RPMI8226 (cell line): ENCODE measurements at regions not wholly inside any gene's neighbourhood (a gene's known extent, or its start where the extent isn't known, plus 50 kb on each side); places are given as distances from the start of the nearest gene placed in this dataset.
"Not testable (repeated sequence)": the region's sequence is repeated elsewhere in the genome, so short reads cannot be mapped to it uniquely, and the experiment has no call there.

Source experiments
- DNase-seq: peaks from one replicate; pipeline ENCODE4 v3.0.0-alpha.2; 2015

DNA sequence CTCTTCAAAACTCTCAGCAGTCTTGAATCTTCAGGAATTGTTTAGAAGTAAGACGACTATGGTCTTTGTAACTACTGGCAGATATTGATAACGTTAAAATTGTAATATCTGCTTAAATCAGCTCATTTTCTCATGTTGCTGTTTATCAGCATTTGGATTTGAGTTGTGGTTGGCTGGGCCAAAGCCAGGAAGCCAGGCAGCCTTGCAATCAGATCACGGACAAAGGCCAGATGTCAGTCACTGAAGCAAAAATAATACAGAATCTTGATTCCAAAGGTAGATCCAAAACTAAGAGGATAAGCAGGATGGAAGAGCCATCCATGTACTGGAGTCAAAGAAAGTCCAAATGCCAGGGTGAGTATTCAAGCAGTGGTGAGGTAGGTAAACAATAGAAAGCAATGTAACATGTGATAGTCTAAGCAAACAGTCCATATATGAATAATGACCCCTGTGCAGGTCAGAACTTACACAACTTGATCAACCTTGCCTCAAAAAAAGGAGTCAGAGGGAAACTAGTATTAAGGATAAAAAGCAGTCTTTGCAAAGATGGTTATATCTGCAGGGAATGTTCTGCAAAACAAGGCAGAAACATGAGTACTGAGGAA, 95.8 kb upstream of the RAP1B start:
- no peak for DNase-seq

- DNase-seq: no peak
Observed at GRCh38 chr12:68515793-68516192, 94.9 kb upstream of the RAP1B start.

- no peak for DNase-seq
Observed at GRCh38 chr12:68521321-68521839, 89.3 kb upstream of the RAP1B start.

GRCh38 chr12:68521848-68522502, 88.7 kb upstream of the RAP1B start:
- no peak for DNase-seq

DNA sequence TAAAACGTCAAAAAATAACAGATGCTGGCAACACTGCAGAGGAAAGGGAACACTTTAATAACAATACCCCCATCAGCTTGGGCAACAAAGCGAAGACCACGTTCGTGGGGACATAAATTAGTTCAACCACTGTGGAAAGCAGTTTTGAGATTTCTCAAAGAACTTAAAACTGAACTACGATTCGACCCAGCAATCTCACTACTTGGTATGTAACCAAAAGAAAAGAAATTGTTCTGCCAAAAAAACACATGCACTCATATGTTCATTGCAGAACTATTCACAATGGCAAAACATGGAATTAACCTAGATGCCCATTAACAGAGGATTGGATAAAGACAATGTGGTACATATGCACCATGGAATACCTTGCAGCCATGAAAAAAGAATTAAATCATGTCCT, 81.2 kb upstream of the RAP1B start:
- DNase-seq: no peak

- no peak for DNase-seq
Observed at GRCh38 chr12:68529869-68530268, 80.8 kb upstream of the RAP1B start.

DNA sequence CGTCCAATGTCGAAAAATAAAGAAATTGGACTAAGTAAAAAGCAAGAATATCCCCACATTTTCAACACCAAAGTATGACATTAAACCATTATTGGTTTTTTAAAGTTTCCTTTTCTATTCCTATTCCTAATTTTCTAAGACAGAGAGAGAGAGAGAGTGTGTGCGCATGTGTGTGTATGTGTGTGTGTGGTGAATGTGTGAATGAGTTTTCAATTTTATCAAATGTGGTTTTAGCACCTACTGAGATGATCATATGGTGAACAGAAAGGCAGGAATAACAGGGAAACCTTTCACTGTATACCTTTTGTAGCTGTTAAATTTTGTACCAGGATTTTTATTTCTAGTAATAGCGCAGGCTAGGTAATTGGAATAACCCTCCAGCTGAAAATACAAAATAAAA, 80.4 kb upstream of the RAP1B start:
- DNase-seq: no peak

DNA sequence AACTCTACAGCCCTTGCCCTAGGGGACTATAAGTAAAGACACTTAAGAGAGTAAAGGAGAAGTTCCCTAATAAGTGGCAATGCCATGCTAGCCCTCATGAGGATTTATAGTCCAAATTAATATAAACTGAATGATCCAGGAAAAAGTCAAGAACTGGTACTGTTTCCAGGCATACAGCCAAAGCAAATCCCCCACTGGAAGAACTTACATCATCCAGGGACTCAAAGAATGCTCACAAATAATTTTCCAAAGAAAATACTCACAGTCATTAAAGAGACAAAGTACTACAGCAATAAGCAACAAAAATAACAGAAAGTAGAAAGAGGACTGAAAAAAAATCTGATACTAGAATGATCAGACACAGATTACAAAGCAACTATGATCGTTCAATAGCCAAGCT, 79.7 kb upstream of the RAP1B start:
- DNase-seq: no peak

- no peak for DNase-seq
Observed at GRCh38 chr12:68532204-68532886, 78.4 kb upstream of the RAP1B start.

DNA sequence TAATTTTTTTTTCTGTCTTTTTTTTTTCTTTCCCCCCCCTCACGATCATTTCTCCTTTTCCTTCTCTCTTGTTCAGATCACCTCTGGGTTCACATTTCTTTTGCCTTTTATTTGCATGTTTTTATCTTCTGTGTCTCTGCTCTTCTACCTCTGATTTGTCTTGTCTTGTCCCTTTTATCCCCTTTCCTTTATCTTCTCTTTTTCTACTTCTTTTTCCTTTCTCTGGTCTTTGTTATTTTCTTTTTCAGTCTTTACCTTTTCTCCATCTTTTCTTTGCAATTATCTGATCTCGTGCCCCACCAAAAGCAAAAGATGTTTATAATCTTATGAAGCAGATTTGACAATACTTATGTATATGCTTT, 77.8 kb upstream of the RAP1B start:
- DNase-seq: no peak

DNA sequence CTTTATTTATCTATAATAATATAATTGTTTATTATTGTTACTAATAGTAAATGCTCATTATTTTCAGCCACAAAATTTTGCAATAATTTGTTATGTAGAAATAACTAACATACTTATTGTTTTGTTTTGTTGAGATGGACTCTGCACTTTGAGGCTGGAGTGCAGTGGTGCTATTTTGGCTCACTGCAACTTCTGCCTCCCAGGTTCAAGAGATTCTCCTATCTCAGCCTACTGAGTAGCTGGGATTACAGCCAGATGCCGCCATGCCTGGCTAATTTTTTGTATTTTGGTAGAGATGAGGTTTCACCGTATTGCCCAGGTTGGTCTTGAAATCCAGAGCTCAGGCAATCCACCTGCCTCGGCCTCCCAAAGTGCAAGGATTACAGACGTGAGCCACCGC, 76.6 kb upstream of the RAP1B start:
- DNase-seq: no peak

- DNase-seq: no peak
Observed at GRCh38 chr12:68536885-68537485, 73.7 kb upstream of the RAP1B start.

DNA sequence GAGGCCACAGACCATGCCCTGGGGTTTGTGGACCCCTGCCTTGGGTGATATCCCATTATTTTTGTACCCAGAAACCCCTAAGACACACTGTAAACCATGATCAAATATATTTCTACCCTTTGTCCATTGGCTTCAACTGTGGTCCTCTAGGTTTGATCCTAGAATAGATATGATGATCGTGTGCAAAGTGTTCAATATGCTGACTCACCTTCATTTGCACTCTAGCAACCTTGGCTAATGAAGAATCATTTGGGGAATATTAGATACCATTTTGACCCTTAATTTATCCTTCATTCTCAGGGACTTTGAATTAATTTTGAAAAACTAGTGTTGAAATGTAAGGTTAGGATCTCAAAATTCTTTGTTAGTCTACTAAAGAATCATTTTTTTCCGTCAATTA, 73.1 kb upstream of the RAP1B start:
- DNase-seq: no peak

DNA sequence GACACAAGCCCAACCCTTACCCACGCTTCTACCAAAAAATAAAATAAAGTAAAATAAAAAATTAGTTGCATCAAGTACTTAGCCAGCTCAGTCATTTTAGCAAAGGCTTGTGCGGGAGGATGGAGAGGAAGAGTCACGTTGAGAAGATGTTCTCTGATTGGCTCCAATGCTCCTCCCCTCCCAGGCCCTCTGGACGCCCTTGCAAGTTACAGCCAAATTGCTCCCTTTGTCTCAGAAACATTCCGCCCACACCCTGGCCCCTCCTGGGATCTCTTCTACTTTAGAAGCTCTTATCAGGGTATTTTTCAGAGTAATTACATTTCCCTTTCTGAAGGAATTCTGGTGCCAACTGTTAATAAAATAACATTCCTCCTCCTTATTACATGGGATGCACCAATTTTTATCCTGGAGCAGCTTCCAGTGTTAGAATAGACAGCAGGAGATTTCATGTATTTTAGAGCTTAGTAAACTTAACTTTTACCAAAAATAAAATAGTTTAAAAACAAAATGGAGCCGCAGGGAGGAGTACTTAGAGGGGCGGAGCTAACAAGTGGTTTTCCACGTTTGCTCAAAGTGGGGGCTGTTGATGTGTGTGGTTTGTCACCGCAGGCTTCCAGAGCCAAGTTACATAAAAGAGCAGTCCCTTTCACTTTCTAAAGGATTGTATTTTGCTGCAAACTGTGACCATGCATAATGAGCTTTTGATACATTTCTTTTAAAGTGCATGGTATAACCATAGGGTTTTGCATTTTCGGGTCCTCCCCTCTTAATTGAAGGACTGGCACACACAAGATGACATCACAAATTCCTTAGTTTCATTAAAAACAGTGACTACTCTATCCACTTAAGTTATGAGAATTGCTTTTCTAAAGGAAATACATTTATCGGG, 71.7 kb upstream of the RAP1B start:
- peak; percentile 5 for DNase-seq

DNA sequence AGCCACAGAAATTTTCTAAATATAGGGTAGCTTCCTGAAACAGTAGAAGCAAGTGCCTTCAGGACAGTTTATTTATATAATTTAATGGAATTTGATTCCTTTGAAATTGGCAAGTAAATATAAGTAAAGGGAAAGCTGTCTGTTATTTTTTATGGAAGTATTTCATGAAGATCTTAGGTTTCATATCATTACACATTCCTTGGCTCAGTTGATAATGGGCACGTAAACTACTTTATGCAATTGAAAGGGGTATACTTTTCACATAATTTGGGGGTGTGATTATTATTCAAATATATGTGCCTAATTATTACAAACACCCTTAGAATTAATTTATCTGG, 71.1 kb upstream of the RAP1B start:
- no peak for DNase-seq

DNA sequence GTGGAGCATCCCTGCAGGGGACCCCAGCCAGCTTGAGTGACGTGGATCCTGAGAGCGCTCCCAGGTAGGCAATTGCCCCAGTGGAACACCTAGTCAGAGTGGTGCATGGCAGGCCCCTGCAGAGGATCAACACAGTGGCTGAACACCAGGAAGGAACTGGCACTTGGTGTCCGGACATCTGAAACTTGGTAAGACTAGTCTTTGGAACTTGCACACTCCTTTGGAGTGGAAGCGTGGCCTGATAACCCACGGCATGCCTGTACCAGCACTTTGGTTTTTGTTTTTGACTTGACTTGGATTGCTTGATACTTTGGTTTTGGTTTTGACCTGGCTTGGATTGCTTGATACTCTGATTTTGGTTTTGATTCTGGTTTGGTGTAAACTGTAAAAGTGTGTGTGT, 69.9 kb upstream of the RAP1B start:
- not testable (repeated sequence) for DNase-seq

DNA sequence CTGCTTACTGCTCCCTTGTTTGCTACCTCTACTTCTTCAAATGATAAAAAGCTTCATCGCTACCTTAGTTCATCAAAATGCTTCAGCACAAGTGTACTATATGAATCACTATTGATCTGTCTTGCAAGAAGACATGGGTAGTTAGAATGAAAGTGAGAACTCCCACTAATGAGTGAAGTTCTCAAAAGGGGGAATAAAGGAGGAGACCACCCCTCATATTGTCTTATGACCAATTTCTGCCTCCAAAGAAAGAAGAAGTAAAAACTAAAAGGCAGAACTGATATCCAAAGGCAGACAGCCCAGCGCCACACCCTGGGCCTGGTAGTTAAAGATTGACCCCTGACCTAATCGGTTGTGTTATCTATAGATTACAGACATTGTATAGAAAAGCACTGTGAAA, 63.4 kb upstream of the RAP1B start:
- not testable (repeated sequence) for DNase-seq

DNA sequence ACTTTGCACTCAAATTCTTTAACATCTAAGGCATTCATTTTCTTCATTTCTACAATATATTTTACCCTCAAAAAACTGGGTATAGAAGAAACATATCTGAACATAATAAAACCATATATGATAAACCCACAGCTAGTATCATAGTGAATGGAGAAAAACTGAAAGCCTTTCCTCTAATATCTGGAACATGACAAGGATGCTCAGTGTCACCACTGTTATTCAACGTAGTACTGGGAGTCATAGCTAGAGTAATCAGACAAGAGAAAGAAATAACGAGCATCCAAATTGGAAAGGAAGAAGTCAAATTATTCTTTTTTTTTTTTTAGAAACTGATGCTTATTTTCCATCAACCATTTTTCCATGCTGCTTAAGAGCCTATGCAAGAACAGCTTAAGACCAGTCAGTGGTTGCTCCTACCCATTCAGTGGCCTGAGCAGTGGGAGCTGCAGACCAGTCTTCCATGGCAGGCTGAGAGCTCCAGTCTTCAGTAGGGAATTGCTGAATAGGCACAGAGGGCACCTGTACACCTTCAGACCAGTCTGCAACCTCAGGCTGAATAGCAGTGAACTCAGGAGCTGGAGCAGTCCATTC, 58.0 kb upstream of the RAP1B start:
- DNase-seq: not testable (repeated sequence)

DNA sequence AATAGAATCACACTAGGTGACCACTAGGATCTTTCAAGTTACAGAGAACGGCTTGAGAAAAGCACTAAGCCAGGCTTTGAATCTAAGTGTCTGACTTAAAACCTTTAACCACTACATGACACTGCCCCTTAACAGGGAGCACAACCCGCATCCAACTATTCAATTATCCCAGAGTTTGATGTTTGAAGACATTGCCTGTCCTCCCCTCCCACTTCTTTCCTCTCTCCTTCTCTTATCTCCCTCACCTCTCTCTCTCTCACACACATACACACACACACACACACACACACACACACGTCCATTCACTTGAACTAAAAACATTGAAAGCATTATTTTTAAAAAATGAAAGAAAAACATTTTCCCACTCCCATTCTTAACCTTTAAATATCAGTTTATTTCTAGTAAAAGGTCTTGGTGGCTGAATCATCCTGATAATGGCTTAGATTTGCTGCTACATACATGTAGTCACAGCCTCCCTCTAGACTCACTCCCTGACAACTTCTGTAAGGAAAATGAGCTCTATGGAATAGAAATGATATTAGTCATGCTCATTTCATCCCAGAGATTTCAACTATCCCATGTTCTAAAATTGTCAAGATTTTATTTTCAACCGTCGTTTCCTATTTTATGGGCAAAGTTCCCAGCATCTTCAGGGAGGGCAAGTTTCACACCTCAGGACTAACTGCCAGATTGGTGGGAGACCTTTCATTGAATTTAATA, 53.5 kb upstream of the RAP1B start:
- DNase-seq: no peak

DNA sequence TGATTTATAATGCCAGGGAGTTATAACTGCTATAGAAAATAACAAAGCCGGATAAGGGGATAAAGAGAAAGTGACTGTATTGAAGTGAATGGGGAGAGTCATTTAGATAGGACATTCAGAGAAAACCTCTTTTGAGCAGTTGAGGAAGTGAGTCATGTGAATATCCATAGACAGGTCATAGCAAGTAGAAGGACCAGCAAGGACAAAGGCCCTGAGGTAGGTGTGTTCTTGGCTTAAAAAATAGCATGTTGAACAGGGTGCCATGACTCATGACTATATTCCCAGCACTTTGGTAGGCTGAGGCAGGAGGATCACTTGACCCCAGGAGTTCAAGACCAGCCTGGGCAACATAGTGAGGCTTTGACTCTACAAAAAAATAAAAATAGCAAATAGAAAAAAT, 51.5 kb upstream of the RAP1B start:
- no peak for DNase-seq

GRCh38 chr12:68559984-68560850, 50.5 kb upstream of the RAP1B start:
- no peak for DNase-seq
